T follicular helper cell (primary cell): ENCODE measurements at regions not wholly inside any gene's neighbourhood (a gene's known extent, or its start where the extent isn't known, plus 50 kb on each side); places are given as distances from the start of the nearest gene placed in this dataset.
A peak's percentile ranks its signal among the peaks of the same experiment; 100 is the strongest.
"Not testable (repeated sequence)": the region's sequence is repeated elsewhere in the genome, so short reads cannot be mapped to it uniquely, and the experiment has no call there.

Experiments
- DNase-seq: peaks from one replicate; pipeline ENCODE4 v3.0.0-alpha.2; 2020; ENCODE audit warnings: low read depth

DNA sequence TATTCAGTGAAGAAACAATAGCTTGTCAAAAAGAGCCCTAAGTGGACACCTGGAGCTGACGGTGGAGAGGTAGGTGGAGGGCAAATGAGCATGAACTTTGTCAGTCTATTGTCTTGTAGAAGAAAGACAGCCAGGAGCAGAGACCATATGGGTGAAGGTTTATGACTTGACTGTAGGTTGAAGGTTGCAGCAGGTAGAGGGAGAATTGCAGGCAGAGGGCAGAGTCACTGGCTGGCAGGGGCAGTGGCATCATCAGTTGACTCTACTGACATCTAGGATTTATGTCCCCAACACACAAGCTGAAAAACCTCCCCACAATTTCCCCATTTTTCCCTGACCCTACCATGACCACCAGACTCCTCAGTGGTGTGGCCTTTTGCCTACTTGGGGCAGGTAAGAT is 243.6 kb upstream of the PRSS58 start:
- DNase-seq = no peak

DNA sequence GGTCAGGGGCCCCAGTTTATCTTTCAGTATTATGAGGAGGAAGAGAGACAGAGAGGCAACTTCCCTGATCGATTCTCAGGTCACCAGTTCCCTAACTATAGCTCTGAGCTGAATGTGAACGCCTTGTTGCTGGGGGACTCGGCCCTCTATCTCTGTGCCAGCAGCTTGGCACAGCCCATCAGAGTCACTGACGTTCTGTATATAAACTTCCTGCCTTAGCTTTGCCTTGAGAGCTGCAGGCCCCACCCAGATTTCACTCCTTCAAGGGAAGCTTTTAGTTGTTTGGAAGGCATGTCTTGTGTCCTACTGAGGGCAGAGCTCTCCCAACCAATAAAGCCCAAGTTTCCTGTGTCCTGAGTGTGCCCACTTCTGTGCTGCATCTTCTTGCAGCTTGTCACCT is 242.5 kb upstream of the PRSS58 start:
- no peak for DNase-seq

DNA sequence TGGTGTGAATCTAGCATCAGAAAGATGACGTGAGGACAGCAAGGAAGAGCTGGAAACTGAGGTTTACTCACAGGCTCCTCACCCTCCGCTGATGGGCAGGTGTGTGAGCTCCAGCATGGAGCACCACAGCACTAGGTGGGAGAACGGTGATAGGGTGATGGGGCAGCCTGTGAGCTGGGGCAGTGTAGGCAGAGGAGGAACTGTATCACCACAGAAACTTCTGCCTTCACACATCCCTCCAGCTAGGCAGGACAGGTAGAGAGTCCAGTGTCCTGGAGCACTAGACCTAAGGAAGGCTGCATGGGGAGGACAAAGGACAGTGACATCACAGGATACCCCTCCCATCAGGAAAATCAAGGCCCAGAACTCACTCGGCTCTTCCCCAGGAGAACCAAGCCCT is 241.8 kb upstream of the PRSS58 start:
- DNase-seq = no peak

DNA sequence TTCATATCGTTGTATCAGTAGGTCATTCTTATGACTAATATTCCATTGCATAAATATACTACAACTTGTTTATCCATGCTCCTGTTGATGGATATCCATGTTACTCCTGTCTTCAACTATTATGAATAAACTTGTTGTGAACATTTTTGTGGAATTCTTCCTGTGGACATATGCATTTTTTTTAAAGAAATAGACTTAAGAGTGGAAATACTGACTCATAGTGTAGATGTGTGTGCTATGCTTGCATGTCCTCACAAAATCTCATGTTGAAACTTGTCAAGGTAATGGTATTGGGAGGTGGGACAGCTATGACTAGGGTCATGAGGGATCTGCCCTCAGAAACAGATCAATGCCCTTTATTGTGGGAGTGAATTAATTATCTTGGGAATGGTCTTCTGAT is 240.5 kb upstream of the PRSS58 start:
- no peak for DNase-seq

DNA sequence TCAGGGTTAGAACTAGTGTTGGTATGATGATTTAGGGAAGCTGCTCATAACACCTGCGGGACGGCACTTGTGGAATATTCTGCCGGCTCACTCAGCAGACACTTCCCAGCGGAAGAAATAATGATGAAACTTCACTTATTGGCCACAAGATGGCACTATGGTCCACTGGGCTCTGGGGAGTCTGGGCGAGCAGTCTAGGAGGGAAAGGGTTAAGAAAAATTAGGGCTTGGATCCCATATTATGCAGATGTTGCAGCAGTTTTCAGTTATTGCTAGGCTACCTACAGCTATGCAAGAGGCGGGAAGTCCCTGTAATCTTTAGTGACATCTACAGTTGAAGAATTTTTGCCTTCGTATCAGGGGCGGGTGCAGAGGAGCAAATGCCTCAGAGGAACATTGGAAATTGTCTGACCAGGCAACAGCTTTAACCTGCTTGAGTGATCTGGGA is 238.7 kb upstream of the PRSS58 start:
- DNase-seq = no peak

DNA sequence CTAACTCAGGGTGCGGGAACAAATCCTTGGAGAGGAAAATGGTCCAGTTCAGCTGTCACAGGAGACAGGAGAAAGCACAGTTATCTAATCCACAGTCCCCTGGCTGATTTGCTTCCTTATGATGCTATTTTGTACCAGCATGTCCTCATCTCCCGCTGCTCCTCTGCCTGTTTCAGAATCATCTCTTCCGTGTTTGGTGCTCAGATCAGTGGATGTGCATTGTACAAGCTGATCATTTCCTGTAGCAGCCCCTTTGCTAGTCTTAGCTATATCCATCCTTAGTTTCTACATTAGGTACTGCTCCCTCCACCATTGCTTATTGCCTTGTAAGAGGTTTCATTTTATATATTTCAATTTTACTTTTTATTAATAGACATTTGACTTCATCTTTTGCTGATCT is 238.0 kb upstream of the PRSS58 start:
- DNase-seq = not testable (repeated sequence)

DNA sequence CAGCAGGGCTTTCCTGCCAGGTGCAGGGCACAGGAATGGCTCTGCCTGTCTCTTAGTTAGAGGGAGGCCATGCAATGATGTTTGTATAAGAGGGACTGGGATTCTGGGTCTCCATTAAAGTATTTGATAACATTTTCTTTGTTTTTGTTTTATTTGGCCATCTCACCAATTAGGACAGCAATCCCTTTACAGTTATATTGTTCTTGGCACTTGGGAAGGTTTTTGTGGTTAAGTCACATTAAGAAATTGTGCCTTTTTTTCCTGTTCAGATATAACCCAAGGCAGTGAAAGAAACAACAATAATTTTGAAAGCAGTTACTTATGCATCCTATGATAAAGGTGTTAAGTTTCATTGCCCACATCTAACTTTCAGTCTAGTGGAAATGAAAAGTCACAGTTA is 237.4 kb upstream of the PRSS58 start:
- not testable (repeated sequence) for DNase-seq

DNA sequence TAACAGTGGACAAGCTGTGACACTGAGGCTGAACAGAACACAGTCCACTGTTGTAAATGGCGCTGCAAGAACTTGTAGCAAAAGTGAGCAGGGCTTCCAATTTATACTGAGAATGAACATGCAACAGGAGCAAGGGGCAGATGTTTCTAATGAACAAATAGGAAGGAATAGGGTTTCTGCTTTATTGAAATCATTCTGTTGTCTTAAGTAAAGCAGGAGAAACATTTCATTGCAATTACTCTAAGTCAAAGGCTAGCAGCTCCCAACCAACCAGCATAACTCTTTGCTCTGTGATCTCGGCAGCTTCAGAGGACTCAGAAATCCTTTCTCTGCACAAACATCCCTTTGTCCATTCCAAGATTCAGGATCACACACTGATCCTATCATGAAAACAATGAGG is 236.2 kb upstream of the PRSS58 start:
- DNase-seq = no peak

DNA sequence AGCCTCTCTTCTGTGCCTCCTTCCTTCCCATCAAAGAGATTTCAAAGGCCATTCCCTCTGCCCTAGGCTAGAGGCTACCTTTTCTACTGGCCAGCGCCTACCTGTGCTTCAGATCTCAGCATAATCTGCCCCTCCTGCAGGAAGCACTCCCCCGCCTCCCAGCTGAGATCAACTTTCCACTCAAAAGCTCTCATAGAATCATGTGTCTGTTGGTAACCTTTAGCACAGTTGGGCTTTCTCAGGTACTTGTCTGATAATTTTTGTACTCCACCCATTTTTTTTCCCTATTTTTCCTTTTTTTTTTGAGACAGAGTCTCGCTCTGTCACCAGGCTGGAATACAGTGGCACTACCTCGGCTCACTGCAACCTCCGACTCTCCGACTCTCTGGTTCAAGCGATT is 231.0 kb upstream of the PRSS58 start:
- no peak for DNase-seq

DNA sequence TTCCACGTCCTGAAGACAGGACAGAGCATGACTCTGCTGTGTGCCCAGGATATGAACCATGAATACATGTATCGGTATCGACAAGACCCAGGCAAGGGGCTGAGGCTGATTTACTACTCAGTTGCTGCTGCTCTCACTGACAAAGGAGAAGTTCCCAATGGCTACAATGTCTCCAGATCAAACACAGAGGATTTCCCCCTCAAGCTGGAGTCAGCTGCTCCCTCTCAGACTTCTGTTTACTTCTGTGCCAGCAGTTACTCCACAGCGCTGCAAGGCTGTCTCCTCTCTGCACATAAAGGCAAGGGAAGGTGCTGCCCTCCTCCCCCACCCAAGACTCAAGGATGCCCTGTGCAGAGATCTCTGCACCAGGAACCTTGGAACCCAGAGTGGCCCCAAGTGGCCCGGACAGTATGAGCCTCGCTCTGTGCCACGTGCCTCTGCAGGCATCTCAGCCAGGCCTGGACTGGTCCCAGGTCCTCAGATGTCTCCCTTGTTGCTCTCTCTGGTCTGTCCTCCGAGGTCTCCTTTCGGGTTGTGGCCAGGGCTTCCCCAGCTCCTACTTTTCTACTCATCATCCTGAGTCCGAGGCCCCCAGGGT is 230.3 kb upstream of the PRSS58 start:
- DNase-seq = no peak

DNA sequence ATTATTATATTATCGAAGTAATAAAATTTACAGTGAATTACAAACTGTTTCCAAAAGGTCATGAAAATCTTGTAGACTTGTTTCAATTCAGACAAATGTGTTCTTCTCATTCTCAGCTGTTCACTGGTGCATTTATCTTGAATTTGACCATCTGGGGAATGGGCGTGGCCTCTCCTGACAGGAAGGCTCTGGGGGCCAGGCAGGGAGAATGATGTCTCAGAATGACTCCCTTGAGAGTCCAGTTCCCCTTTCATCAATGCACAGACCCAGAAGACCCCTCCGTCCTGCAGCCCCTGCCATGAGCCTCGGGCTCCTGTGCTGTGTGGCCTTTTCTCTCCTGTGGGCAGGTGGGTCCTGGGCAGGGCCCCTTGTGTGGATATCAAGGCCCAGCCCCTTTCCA is 229.7 kb upstream of the PRSS58 start:
- DNase-seq = not testable (repeated sequence)

DNA sequence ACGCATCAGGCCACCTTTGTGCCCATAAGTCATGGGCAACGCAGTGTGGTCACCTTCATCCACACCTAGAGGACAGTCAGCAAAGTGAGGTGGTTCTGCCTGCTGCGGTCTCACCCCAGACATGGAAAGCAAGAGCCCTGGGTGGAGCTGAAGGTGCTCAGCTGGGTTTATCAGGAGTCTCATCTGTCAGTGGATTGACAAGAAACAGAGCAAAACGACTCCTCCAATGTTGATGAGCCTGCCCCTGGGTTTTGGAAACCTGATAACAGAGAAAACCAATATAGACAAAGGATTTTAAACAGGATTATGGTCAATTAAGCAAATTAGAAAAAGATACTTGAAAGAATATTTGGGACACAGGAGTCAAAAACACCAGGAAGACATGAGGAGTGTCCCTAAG is 229.3 kb upstream of the PRSS58 start:
- DNase-seq = no peak

DNA sequence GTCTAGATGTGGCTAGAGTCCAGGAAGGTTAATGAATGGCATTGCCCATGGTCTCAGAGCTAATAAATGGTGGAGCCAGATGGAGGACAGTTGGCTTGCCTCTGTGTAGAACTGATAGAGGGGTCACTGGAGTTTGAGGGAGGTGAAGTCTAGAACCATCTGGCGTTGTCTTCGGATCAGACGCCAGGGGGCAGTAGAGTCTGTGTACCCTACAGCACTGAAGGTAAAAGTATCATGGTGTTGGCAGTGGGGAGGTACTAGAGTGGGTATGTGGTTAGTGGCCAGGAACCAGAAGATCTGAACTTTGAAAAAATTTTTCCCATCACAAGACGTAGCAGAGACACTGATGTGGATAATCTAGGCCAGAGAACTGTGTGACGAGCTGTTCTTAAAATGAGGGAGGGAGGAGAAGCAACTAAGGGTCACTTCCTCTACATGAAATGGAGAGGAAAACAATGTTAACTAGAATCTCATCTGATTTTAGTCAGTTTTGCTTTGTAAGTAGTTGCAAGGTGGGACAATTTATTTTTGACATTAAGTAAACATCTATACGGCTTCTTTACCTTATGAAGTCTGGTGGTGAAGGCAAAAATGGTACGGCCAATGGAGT is 227.9 kb upstream of the PRSS58 start:
- DNase-seq = no peak

DNA sequence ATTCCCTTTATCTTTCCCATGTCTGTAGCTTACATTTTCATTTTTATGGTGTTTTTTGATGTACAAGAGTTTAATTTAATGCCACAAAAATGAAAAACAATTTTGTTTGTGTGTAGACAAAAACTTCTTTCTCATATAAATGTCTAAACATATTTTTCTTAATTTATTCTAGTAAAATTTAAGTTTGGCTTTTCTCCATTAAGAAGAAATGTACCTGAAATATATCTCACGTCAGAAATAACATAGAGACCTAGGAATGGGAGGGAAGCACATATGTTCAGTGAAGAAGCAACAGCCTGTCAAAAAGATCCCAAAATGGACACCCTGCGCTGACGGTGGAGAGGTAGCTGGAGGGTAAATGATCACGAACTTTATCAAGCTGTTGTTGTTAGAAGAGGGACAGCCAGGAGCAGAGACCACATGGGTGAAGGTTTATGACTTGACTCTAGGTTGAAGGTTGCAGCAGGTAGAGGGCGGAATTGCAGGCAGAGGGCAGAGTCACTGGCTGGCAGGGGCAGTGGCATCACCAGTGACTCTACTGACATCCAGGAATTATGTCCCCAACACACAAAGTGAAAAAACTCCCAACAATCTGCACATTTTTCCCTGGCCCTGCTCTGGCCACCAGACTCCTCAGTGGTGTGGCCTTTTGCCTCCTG is 225.9 kb upstream of the PRSS58 start:
- no peak for DNase-seq

DNA sequence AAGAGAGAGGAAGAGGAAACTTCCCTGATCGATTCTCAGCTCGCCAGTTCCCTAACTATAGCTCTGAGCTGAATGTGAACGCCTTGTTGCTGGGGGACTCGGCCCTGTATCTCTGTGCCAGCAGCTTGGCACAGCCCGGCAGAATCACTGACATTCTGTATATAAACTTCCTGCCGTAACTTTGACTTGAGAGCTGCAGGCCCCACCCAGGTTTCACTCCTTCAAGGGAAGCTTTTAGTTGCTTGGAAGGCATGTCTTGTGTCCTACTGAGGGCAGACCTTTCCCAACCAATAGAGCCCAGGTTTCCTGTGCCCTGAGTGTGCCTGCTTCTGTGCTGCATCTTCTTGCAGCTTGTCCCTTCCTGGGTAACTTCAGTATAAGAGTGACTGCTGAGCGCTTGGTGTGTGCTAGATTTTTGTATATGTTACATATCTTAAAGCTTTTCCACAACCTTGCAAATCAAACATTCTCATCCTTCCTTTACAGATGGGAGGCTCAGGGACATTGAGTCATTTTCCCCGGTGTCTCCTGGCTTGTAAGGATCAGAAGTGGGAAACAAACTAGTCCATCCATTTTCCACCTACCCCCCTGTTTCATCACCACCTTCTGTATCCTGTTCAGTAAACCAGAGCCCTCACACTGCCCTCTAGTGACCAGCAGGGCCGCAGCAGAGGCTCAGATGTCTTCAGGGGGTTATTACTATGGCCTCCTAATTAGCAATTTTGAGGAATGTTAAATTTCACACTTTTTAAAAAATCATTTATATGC is 225.2 kb upstream of the PRSS58 start:
- peak; percentile 43 for DNase-seq

DNA sequence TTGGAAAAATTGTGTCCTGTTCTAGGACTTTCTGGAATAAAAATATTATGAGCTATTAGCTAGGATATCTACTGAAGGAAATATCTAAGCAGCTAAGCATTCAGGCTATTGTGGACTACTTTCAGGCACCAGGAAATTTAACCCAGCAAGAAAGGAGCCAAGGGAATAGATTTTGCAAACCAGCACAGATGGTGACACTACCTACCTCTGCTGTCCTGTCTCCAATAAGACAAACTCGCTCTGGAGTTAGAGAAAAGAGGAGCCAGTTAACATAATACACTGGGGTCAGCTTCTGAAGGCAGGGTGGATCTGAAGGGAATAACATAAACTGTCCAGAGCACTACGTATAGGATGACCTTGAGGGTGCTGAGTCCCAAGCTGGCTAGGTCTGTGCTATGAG is 223.7 kb upstream of the PRSS58 start:
- no peak for DNase-seq

DNA sequence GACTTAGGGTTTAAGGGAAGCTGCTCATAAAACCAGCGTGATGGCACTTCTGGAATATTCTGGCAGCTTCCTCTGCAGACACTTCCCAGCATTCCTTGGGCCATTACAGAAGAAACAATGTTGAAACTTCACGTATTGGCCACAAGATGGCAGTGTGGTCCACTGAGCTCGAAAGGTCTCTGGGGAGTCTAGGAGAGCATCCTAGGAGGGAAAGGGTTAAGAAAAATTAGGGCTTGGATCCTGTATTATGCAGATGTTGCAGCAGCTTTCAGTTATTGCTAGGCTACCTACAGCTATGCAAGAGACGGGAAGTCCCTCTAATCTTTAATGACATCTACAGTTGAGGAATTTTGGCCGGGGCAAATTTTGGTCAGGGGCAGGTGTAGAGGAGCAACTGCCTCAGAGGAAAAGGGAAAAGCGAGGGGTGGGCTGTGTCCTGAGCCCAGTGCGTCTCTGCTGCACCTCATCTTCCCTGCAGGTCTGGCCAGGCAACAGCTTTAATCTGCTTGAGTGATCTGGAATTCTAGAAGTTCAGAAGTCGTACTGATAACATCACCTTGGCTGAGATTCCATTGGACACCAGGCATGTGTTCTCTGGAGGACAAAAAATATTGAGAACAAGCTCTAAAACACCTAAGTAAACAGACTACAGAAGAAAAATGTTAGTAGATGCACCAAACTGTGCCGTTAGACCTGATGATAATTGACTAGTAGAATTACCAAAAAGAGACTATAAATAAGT is 220.8 kb upstream of the PRSS58 start:
- DNase-seq = no peak

DNA sequence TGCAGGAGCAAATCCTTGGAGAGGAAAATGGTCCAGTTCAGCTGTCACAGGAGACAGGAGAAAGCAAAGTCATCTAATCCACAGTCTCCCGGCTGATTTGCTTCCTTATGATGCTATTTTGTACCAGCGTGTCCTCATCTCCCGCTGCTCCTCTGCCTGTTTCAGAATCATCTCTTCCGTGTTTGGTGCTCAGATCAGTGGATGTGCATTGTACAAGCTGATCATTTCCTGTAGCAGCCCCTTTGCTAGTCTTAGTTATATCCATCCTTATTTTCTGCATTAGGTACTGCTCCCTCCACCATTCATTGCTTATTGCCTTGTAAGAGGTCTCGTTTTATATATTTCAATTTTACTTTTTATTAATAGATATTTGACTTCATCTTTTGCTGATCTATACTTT is 219.9 kb upstream of the PRSS58 start:
- not testable (repeated sequence) for DNase-seq

DNA sequence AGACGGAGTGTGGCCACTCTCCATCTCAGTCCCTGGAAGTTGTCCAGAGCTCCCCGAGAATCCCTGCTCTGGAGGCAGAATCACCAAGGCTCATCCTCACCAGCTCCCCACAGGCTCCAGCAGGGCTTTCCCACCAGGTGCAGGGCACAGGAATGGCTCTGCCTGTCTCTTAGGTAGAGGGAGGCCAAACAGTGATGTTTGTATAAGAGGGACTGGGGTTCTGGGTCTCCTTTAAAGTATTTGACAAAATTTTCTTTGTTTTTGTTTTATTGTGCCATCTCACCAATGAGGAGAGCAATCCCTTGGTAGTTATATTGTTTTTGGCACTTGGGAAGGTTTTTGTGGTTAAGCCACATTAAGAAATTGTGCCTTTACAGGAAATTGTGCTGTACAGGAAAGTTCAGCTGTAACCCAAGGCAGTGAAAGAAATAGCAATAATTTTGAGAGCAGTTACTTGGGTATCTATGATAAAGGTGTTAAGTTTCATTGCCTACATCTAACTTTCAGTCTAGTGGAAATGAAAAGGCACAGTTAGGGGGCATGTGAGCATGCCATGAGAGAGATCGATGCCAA is 219.3 kb upstream of the PRSS58 start:
- DNase-seq = no peak

DNA sequence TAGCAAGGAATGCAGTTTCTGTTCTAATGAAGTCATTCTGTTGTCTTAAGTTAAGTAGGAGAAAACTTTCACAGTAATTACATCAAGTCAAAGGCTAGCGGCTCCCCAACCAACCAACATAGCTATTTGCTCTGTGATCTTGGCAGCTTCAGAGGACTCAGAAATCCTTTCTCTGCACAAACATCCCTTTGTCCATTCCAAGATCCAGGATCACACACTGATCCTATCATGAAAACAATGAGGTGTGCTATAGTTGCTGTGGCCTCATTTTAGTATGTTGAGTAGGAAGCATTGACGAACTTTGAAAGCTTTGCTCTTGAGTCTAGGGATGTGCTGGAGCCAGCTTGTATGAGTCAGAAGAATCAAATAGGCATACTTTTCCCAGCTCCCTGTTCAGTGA is 218.2 kb upstream of the PRSS58 start:
- DNase-seq = no peak

DNA sequence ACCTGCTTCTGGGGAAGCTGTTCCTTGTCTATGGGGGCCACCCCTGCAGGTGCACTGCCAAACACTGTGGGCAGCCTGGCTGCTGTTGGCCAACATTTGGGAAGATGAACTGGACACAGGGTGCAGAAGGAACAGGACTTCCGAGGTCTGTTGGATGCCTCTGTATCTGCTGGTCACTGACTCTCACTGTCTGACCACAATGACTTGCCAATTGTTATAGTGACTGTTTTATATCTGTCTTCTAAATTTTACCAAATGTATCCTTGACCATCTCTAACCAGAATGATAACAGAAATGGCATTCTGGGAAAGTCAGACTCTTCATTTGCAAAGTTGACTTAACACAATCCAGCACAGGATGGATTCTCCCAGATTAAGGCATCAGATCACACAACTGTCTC is 214.0 kb upstream of the PRSS58 start:
- DNase-seq = no peak

DNA sequence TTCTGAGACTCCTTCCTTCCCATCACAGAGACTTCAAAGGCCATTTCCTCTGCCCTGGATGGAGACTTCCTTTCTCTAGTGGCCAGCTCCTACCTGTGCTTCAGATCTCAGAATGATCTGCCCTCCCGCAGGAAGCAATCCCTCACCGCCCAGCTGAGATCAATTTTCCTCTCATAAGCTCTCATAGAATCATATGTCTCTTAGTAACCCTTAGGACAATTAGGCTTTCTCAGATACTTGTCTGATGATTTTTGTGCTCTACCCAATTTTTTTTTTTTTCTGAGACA is 212.6 kb upstream of the PRSS58 start:
- DNase-seq = no peak
